ENCODE measurements at regions not wholly inside any gene's neighbourhood (a gene's known extent, or its start where the extent isn't known, plus 50 kb on each side); places are given as distances from the start of the nearest gene placed in this dataset.

GRCh38 chr18:2075499-2075898 lies 495.8 kb downstream of the METTL4 start:
- DNase-seq, result no peak

DNA sequence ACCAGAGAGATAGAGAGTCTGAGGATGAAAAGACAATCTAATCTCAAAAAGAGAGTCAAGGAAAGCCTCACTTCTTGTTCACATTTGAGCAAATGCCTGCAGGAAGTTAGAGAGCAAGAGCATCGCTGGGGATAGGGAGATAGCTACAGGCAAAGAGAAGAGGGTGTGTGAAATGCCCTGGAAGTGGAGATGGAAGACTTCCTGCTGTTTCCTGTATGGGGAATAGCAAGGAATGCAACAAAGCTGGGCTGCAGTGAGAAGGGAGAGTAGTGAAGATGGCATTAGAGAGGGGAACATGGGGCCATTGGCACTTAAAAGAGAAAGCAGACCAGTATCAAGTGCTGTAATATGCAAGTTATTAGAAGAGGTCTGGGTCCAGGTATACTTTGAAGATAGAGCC lies 488.6 kb downstream of the METTL4 start:
- no peak for DNase-seq

GRCh38 chr18:2083691-2084090 lies 487.6 kb downstream of the METTL4 start:
- DNase-seq, result peak; percentile 43

- DNase-seq, result no peak
These were observed 484.9 kb downstream of the METTL4 start for GRCh38 chr18:2086439-2086838.

- DNase-seq, result no peak
These were observed 483.2 kb downstream of the METTL4 start for GRCh38 chr18:2087877-2088673.

- no peak for DNase-seq
These were observed 481.9 kb downstream of the METTL4 start for GRCh38 chr18:2089396-2089795.

- no peak for DNase-seq
These were observed 479.4 kb downstream of the METTL4 start for GRCh38 chr18:2091937-2092336.

DNA sequence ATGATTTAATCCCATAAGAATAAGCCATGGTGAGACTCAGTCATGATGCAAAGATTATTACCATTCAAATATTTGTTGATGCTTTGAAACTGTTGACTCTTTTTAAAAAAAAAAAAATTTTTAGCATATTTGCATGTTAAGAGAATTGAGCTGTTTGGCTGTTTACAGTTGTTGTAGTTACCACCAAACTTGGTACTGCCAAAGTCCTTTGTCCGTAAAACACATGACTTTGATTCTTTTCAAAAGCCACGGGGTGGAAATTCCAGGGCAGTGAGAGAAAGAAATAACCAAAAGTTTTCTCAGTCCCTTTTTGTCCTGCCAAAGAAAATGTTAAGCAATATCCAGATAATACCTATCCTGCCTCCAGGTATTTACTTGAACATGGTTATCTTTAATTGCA lies 474.8 kb downstream of the METTL4 start:
- DNase-seq, result no peak

GRCh38 chr18:2100694-2101213 lies 470.6 kb downstream of the METTL4 start:
- DNase-seq, result no peak

GRCh38 chr18:2102022-2102421 lies 469.3 kb downstream of the METTL4 start:
- DNase-seq, result no peak

DNA sequence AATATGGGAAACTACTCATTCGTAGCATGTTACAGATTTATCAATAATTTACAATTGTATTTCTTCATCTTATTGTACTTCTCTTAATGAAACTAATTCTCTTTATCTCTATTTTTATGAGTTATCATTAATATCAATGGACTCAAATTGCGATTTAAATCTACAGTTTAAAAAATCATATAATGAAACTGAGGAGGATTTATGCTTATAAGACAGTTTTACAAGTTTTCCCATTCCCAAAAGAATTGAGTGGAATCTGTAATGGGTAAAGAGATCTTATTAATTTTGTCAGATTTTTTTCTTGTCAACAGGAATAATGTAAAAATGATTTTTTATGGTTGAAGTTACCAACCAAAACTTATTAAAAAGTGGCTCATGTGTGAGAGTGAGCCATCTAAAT lies 468.0 kb downstream of the METTL4 start:
- DNase-seq, result no peak

DNA sequence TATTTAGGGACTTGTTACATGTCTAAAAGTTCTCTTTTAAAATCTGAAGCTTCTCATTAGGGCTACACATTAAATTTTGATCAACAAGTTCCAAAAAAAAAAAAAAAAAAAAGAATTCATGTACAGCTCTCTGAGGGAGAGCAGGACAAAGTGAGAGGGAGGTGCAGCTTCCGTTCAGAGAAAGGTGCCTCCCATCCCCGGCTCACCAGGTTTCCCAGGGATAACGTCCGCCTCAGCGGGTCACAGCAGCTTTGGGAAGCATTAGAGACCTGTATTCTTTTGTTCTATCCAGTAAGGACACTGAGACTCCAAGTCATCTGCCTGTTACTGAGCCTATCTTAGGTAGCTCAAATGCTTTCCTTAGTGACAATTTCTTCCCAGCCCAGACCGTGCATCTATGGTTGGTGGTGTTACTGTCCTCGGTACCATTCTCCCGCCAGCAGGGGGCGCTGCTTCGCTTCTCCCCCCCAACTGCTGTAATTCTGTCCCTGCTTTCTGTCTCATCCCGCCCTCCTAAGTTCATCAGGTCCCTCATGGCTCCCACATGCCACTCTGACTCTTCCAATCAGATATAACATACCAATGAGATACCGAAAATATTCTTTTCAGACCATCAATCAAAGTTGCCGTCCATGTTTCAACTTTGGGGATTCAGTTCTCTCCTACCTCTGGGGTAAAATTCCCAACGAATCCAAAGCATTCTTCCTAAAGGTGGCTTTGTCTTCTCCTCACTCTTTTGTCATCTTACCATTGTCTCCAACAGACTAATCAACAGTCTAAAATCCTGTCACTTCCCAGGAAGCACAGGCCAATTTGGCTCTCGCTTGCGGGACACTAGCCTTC lies 466.5 kb downstream of the METTL4 start:
- peak; percentile 41 for DNase-seq

- no peak for DNase-seq
These were observed 462.7 kb downstream of the METTL4 start for GRCh38 chr18:2108591-2108990.

DNA sequence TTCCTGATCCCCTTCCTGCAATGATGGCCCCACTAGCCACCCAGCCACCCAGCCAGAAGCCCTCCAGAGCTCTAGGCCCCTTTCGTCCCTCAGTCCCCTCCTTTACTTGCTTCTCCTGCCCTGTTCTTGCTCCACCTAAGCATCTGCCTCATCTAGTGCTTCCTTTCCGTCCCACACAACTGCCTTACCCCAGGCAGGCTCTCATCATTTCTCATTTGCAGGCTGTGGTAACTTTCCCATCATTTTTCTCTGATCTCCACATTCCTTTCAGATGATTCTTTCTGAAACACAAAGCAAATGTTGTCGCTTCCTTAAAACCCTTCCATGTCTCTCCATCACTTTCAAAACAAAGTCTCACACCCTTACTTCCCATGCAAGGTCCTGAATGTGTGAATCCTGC lies 459.8 kb downstream of the METTL4 start:
- no peak for DNase-seq

GRCh38 chr18:2112435-2113045 lies 458.8 kb downstream of the METTL4 start:
- DNase-seq, result no peak

GRCh38 chr18:2114289-2114688 lies 457.0 kb downstream of the METTL4 start:
- no peak for DNase-seq

DNA sequence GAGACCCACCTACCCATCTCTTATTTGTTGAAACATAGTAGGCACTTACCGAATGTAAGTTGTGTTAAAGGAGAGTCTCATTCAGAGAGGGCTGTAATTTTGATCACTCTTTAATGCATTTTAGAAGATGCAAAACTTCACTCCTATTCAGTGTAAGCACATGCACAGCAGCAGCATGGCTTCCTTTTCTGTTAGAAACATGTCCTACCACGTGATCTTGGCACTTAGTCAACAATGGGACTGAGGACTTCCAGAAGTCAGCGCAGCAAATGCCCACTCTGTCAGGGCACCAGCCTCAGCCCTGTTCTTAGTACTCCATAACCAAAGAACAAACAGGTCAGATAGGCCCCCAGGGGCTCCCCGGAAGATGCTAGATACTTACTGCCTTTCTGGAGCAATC lies 456.5 kb downstream of the METTL4 start:
- DNase-seq, result no peak

DNA sequence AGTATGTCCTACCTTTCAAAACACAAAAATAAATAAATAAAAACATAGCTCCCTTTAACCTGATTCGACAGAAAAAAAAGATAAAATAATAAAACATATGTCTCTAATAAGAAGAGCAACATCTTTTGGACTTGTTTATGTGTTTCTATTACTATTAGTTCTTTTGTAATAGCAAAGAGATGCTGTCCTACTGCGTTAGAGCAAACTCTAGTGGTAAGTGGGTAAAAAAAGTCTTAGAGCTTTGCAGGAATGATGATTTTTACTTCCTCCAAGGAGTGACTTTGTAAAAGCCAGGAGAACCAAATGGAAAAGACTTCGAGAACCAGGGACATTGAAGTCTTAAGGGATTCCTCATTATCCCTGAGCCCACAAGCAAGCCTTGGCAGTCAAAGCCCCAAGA lies 450.1 kb downstream of the METTL4 start:
- no peak for DNase-seq

GRCh38 chr18:2123077-2123476 lies 448.2 kb downstream of the METTL4 start:
- no peak for DNase-seq

- DNase-seq, result no peak
These were observed 436.9 kb downstream of the METTL4 start for GRCh38 chr18:2134364-2134763.

- DNase-seq, result no peak
These were observed 436.0 kb downstream of the METTL4 start for GRCh38 chr18:2135309-2135708.

GRCh38 chr18:2138552-2138951 lies 432.8 kb downstream of the METTL4 start:
- no peak for DNase-seq

DNA sequence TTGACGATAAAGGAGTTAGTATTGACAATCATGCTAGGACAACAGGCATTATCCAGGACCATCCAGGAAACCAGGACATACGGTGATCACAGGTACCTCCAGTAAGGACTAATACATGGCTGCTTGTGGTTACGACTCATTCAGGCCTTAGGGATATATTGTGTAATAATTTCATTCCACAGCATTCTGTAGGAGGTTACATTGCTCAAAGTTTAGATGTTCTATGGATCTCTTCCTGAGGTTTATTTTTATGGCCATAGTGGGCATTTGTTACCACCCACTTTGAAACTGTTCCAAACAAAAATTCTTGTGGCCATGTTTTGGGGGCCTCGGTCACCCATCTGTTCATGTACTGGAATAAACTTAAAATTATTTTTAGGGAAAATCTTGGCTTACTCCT lies 431.6 kb downstream of the METTL4 start:
- DNase-seq, result no peak

DNA sequence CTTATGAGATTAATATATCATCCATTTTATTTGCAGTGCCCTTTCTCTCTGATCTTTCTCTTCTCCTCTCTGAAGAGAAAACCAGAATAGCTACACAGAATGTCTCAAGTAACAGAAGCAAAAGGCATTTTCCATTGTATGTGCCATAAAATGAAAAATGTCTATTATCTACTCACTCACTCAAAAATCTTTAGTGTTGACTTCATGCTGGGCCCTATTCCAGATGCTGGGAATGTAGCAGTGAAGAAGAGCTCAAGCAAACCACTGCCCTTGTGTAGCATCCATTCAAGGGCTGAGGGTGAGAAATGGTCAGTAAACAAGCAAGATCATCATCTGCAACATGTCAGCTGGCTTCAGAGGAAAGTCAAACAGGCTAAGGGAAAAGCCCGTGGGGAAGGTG lies 427.7 kb downstream of the METTL4 start:
- no peak for DNase-seq
